RPMI7951 (cell line): ENCODE measurements at regions not wholly inside any gene's neighbourhood (a gene's known extent, or its start where the extent isn't known, plus 50 kb on each side); places are given as distances from the start of the nearest gene placed in this dataset.

ENCODE experiments used
- DNase-seq: peaks from one replicate; pipeline ENCODE4 v3.0.0-alpha.2; 2012; ENCODE audit warnings: low read depth

DNA sequence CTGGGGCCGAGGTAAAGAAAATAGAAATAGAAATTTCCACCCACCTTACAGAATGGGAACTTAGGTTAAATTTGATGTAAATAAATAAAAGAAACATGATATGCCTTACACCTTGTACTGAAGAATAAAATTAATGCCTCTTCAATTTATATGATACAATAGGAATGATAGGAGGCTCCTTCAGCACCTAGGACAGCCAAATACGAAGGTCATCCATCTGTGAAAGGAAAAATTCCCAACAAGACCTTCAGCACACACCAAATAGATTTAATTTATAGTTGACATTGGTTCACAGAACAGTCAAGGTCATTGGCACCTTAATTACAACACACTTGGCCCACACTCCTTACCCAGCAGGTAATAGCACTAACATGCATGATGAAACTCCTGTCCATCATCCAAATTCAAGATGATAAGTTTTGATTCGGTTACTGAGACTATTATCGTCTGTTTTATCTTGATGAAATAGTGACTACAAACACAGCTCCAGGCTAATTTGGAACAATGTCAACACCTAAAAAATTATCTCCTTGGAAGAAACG, 250.9 kb downstream of the SNX13 start:
- peak; percentile 22 for DNase-seq

DNA sequence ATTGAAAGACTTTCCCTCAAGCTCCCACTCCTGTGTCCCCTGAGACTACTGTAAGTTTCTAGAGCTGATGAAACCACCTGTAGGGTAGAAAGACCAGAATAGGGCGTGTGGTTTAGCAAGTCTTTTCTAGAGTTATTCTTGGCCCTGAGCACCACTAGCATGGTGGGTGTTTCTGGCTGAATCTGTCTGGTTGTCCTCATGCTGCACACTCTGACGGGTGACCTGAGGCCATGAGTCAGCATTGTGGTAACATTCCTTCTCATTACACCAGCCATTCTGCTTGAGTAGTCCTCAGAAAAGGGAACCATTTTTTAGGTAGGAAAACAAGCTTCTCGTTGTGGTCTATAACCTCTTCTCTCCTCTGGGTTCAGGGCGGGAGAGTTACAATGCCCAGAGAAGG, 250.3 kb downstream of the SNX13 start:
- peak; percentile 98 for DNase-seq

DNA sequence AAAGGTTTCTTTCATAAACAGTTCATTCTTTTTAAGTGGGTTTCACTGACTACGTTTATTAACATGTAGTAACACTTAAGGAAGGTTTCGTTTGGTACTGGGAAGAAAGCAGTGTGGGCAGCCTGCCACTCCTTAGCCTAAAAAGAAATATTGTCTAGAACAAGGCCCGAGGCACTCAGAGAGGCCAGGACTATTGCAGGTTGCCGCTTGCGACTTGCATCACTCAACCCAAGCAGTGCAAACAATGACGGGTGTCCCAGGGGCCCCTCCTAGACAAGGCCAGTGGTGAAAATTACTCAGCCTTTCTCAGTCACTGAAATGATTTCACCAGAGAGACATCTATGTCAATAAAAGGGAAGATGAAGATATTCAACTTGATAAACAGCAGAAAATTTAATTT, 243.9 kb downstream of the SNX13 start:
- peak; percentile 95 for DNase-seq

- DNase-seq, result no peak
Measured at GRCh38 chr7:17697128-17697881, 243.0 kb downstream of the SNX13 start.

DNA sequence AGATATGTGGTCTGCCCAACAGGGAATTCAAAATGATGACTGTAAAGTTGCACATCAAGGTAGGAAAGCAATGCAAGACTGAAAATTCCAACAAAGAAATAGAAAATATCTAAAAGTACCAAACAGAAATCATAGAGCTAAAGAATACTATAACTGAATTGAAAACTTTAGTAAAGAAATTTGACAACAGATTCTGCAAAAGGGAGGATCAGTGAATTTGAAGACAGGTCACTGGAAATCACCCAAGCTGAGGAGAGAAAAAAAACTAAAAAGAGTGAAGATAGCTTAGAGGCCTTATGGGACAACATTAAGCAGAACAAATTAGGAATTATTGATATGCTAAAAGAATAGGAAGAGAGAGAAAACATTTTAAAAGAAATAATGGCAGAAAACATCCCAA, 240.6 kb downstream of the SNX13 start:
- no peak for DNase-seq

GRCh38 chr7:17700138-17700537, 240.2 kb downstream of the SNX13 start:
- no peak for DNase-seq

DNA sequence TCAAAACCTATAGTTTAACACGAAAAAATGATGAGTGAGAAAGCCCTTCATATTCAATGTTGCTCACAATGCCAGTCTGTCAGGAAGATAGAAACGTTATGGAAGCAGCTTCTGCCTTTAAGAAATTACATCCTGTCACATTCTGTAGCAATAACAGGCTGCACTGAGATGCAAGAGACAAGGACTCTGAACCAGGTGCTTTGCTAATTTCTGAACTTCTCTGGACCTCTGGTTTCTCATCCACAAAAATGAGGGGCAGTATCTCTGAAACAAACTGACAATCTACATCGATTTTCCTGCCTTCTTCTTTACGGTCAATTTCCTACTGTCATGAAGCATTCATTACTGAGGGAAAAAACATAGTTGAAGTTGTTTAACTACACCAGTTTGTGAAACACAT, 234.0 kb downstream of the SNX13 start:
- no peak for DNase-seq

DNA sequence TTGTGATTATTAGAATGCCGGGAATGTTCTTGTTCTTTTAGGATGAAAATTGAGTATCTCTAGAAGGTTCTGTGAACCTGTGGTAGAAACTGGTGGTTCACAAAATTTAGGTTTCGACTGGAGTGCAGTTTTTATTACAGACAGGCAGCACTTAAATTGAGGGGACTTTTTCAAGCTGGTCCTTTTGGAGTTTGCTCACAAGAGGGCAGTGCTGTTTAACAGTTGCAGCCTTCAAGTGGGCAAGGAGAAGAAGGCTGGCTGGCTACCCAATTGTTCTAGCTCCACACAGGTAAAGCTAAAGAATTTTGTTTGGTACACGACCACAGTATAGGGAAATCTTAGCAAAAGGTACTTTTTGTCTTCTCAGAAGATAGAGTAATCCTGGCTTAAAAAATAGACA, 233.6 kb downstream of the SNX13 start:
- peak; percentile 75 for DNase-seq

DNA sequence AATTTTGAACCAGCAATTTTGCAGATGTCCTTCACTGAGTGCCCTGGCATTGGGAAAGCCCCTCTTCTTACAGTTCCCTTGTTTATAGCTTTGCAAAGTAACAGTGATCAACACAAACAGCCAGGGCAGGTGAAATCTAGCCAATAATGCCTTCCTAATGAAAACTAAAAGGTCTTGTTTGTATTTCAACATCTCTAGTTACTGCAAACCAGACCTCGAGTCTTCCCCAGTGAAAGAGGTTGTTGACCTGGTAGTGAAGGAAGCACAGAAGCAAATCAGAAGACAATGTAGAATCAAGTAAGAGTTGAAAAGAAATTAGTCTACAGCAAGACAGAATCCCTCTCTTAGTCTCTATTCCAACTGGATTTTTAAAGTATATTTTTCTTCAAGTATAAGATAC, 231.2 kb downstream of the SNX13 start:
- no peak for DNase-seq

DNA sequence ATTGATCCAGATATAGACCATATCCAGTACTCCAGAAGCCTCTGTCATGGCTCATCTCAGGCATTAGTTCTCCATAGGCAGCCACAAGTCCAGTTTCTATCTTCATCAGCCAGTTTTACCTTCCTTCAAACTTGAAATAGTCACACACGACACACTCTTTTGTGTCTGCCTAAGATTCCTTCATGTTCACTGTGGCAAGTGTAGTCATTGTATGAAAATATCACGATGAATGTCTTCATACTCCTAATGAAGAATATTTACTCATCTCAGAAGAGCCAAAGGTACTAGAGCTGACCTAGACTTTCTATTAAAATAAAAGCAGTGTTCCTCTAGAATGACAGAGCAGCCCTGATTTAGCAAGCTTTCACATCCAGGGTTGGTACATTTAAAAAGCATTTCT, 230.7 kb downstream of the SNX13 start:
- no peak for DNase-seq

DNA sequence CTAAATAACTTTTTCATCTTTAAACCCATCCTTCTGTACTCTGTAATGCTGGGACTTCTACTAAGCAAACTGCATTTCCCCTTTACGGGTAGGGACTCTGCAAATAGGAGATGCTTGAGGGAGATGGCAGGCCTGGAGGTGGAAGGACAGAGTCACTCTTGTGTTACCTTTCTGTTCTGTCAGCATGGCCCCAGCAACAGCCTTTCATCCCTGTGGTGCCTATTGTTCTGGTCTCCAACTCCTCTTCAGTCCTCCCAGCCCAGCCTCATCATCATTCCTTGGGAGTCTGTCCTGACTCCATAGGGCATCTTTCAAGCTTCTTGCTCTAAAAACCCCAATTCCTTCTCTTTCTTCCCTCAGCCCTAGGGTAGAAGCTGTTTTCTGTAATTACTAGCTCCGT, 230.0 kb downstream of the SNX13 start:
- DNase-seq, result no peak

DNA sequence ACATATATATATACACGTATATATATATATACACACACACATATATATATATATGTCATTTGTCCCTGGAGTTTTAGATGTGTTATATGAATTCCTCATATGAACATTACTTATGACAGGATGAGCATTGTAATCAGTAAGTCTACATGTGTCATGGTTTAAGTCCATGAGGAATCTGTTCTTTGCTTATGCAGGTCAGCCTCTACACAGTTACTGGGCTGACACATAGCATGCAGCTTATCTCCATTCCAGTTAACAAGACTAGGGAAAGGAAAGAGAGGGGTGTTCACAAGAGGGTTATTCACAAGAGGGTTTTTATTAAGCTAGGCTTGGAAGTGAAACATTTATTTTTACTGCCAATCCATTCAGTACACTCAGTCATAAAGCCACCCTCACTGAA, 226.7 kb downstream of the SNX13 start:
- DNase-seq, result no peak

DNA sequence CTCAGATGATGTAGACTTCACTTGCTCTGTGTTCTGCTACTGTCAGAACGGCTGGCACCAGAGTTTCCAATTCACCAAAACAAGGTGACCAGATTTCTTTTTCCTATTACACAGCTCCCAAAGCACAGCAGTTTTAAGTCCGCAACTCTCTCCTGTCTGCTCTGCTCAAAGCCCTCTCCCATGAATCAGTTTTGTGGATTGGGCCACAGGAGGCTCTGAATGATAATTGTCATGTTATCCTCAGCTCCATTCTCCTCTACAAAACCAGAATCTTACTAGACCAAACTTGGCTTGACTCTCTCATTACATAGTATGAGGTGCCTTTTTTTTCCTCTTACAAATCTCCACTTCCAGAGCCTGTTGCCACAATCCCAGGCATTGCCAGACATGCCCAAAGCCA, 223.5 kb downstream of the SNX13 start:
- no peak for DNase-seq

DNA sequence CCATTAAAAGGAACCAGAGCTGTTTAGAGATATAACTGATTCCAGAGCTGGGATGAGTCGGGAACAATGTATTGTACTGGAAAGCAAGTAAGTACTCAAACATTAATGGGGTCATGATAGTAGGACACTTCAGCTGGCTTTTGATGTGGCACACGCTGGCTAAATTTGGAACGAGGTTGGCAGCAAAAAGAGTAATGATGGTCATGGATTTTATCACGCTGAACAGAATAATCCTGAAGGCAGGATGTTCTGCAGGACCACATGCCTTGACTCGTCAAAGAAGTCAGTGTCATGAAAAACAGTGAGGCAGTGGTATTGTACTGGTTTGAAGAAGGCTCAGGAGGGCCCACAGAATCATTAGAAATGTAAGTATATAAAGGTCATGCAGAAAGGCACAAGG, 220.3 kb downstream of the SNX13 start:
- peak; percentile 18 for DNase-seq

DNA sequence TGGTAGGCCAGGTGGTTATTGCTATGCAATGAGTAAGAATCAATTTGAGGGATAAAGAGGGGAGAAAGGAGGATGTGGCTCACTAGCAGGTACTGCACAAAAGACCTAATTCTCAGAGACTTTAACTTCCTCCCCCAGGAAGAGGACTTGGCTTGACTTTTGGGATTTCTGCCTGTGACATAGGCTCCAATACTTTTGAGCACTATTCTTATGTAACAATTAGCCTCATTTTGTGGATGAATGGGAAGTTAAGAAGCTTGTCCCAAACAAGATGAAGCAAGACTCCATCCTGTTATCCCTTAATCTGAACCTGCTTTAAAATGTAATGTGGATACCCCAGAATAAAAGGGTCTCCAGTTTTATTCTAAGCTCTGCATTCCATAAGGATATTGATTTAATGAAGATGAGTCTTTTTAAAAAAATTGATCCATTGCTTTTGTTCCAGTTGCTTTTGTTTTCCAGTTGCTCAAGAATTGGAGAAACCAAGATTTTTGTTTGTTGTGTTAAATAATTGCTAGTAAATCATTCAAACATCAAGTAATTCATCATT, 218.5 kb downstream of the SNX13 start:
- DNase-seq, result no peak

- DNase-seq, result no peak
Measured at GRCh38 chr7:17722798-17723197, 217.5 kb downstream of the SNX13 start.

- DNase-seq, result no peak
Measured at GRCh38 chr7:17725821-17726220, 214.5 kb downstream of the SNX13 start.

DNA sequence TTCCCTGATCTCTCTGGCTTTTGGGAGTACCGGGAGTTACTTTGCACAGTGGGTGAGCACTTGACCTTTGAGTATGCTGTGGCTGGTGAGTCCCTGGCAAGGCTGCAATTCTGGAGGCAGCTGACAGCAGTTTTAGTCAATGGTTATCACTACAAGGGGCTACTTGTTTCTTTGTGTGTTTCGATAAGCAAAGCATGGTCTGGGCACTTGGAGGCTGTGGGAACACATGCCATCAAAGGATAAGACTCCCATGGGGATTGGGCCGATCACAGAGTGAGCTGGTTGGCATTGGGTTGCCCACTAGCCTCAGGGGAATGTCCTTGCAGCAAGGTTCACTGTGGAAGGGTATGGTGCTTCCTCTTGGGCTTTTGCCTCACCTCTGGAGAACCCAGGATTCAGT, 208.2 kb downstream of the SNX13 start:
- no peak for DNase-seq
